GM19238 (cell line): ENCODE measurements at regions not wholly inside any gene's neighbourhood (a gene's known extent, or its start where the extent isn't known, plus 50 kb on each side); places are given as distances from the start of the nearest gene placed in this dataset.

Experiments used
- DNase-seq: peaks from one replicate; pipeline ENCODE4 v3.0.0; 2011; ENCODE audit warnings: low spot score; ENCODE audit not compliant: insufficient read length

DNA sequence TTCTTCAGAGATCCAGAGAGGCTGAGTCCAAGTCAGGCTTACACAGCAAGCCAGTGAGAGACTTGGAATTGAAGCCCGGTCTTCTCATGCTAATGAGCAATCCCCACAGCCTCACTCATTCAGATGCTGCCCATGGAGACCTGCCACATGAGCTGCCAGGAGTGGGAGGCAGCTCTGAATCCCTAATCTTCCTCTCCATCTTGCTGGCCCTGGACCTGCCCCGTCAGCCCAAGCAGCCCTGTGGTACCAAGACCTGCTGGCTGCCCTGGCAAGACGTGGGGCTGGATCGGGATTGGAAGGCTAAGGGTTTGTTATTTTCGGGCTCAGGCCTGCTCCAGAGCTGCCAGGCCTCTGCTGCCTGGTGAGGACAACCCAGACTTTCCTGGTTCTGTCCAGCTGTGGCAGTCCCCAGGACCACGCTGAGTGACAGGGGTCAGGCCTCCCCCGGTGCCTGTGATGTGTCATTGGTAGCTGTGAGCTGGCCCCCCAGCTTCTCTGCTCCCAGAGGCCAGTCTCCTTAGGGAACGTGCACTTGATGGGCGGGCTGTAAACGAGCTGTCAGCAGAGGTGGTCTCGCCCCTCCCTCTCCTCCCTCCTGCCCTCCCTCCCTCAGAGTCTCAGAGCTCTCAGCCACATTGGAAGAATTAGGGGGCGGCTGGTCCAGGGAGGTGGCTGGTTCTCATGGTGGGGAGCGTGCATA lies 135.0 kb downstream of the FOXD2 start:
- DNase-seq, result no peak

GRCh38 chr1:47574451-47575165 lies 136.8 kb downstream of the FOXD2 start:
- DNase-seq, result no peak

DNA sequence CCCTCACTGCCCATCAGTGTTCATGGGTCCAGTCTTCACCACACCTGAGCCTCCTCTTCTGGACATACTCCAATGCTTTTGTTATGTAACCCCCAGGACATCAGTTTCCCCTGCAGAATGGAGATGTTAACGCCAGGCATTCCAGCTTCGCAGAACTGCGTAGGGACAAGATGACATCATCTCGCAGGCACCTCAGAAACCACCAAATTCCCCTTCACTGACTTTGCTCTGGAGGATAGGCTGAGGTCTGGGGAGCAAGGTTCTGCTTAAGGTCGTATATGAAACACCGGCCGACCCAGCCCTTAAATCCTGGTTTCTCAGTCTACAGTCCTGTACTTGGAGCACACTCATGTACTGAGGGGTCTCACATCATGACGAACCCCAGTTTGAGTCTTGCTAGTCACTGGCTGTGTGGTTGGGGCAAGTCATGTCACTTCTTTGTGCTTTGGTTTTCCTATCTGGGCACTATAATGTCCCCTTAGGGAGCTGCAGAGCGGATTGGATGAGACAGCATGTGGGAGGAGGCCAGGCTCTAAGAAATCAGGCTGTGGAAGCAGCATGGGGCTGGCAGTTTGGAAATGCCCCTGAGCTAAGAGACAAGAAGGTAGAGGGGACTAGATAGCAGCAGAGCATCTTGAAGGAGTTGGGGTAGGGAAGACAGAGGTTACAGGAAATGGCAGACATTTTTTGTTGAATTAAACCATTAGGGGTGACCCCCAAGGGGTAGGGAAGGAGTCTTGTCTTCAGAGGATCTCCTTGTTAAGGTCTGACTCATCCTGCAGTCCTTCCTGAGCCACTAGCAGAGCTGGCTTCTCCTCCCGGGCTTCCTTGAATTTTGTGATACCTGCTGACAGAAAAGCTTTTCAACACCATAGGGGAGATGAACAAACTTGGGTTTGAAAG lies 138.3 kb downstream of the FOXD2 start:
- DNase-seq, result no peak

DNA sequence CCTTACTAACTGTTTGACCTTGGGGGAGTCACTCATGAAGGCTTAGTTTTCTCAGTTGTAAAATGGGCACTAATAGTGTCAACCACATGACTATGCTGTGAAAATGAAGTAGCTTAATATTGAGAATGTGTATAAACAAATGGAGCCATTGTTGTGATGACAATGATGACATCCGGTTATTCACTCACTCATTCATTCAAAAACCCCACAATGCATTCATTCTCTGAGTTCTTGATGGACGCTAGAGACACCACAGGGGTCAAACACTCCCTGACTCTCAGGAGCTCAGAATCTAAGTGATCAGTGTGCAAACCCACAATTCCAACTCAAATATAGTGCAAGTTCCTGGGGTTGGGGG lies 138.9 kb downstream of the FOXD2 start:
- DNase-seq, result no peak

DNA sequence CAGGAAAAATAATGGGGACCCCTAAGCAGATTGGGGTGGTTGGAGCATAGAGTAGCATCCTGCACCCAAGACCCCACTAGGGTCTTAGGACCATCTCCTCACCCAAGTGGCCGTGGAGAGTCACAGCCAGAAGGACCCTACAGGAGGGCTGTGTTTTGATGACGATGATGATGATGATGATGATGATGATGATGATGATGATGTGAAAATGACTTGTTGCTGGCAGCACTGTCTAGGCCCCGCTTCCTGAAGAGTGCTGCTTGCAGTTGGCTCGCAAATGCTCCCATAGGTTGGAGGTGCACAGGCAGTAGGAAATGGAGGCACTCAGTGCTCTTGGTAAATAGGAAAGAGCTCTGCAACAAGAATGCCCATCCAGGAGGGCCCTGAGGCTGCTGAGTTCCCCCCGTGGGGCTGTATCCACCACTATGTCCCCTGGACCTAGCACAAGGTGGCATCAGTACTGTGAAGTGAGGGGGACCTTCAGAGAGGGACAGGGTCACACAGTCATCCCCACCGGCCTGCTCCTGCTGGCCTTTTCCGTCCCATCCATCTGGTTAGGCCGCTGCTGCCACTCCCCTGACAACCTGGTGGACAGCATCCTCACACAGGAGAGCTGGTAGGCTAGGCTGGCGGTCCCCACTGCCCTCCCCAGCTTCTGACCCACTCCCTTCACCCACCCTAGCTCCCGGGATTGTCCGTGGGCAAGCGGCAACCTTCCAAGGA lies 139.6 kb downstream of the FOXD2 start:
- no peak for DNase-seq

DNA sequence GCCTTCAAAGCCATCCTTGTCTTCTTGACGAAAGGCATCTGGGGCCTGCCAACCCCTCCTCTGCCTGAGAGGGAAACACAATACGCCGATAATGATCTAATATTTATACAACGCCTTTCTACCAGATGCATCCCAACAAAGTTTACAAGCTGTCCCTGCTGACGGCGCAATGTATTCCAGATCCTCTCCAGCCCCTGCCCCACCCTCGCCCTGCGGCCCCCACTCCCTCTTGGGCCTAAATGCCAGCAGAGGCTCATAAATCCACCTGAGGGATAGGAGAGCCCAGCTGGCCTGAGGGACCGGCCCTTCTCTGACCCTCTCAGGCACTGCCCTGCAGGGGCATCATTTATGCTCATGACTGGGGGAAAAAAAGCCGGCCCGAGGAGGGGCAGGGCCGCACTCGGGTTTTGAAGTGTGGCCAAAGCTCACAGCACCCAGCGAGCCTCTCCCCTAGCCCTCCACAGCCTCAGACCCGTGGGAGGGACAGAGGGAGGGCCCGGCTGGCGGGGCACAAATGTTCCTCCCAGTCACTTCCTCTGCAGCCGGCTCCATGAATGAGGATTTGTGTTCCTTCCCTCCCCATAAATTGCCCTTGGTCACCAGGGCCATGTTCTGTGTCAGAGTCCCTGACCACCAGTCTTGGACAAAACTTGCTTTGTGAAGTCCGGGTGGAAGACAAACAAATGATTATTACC lies 140.3 kb downstream of the FOXD2 start:
- no peak for DNase-seq

GRCh38 chr1:47578721-47579419 lies 141.0 kb downstream of the FOXD2 start:
- DNase-seq, result no peak

DNA sequence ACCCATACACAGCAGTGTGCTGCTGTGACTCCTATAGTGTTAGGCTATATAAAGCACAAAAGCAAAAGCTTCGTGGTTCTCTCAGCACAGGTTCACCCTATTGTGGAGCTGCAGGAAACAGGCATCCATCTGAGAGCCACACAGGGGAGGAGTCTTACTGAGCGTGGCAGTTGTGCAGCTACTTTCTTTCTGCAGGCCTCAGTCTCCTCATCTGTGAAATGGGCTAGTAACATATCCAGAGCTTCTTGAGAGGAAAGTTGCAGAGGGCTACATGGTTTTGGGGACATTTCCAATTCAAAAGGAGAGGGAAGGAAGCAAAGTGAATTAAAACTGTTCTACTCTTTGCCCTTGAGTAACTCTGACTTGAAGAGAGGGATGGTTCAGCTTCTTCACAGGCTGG lies 142.0 kb downstream of the FOXD2 start:
- DNase-seq, result no peak

DNA sequence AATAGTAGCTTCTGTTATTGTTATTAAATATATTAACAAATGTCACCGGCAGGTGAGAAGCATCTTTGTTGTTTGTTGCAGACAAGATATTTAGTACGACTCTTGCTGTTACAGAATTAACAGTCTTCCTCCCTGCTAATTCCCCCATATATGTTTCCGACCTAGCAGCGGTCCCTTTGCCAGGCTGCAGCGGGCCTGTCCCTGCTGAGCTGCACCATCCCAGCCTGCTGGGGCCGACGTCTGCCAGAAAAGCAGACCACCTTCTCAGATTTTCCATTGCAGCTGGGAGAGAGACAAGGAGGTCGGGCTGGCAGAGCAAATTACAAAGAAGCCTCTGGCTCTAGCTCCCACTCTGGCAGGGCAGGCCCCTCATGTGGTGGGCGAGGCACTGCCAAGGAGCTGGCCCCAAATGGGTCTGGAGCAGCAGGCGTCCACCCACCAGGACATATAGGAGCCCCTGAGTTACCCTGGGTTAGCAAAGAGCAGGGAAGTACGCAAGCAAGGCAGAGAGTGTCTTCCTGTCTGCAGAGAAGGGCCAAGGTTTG lies 142.7 kb downstream of the FOXD2 start:
- DNase-seq, result no peak

GRCh38 chr1:47582891-47583608 lies 145.2 kb downstream of the FOXD2 start:
- DNase-seq, result no peak

- no peak for DNase-seq
Observed at GRCh38 chr1:47584249-47584648, 146.4 kb downstream of the FOXD2 start.

DNA sequence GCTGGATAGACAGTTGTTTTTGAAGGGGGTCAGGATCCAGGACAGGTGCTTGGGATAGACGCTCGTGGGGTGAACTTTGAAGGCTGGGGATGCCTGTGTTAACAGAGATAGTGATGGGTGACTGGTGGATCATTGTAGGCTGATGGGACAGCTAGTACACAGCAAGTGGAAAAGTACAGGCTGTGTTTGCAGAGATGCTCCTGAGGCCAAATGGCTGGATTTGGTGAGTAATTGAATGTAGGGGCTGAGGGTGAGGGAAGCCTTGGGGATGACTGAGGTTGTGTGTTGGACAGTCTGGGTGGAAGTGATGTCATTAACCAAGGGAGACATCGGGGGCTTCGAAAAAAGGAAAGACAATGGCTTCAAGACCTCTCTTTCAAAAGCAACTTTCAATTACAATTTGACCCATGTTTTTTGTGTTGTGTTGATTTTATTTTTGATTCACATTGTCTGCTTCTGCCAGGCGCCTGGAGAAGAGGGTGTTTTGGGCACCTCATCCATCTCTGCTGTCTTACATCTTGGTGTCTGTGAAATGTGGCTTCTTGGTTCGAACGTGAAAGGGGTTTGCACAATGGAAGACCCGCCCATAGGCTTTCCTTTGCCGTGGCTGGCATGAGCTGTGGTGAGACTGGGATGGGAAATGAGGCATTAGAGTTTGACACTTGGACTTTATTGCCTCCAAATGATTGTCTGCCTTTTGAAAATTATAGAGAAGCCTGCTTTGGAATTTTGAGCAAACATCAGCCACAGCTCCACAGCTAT lies 147.5 kb downstream of the FOXD2 start:
- DNase-seq, result no peak

GRCh38 chr1:47587891-47588582 lies 150.2 kb downstream of the FOXD2 start:
- no peak for DNase-seq

DNA sequence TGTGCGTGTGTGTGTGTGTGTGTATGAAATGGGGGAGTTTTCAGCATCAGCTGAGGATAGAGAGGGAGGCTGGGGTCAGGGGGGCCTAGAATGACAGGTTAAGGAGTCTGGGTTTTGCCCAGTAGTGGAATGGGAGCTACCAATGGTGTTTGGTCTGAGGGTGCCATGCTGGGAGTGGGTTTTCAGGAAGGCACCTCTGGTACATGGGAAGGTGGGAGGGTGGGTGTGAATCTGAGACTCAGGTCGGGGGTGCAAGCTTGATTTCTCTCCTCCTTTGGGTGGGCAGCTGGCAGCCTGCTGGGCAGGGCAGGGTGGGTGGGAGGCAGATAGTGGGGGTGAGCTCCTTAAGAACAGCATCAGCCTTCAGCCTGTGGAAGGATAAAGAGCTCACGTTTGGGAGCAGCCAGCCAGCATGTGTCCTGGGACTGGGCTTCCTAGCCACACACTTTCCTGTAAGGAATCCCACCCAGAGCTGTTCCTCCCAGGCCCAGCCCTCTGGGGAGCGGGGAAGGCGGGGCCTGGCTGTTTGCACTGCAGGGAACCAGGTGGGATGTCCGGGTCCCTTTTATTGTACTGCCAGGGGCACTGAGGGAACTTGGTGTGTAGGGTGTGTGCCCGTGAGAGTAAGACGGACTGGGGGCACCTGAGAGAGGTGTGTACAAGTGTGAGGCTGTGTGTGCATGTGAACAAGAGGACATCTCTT lies 152.8 kb downstream of the FOXD2 start:
- DNase-seq, result no peak

DNA sequence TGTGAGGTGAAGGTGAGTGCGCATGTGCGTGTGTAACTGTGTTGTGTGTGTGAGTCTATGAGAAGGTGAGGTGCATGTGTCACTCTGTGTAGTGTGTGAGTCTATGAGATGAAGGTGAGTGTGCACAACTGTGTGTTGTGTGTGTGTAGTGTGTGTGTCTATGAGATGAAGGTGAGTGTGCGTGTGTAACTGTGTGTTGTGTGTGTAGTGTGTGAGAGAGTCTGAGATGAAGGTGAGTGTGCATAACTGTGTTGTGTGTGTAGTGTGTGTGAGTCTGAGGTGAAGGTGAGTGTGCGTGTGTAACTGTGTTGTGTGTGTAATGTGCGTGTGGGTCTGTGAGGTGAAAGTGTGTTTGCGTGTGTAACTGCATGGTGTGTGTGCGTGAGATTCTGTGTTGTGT lies 154.0 kb downstream of the FOXD2 start:
- no peak for DNase-seq

- no peak for DNase-seq
Observed at GRCh38 chr1:47592296-47593012, 154.6 kb downstream of the FOXD2 start.
